ENCODE measurements at regions not wholly inside any gene's neighbourhood (a gene's known extent, or its start where the extent isn't known, plus 50 kb on each side); places are given as distances from the start of the nearest gene placed in this dataset.

DNA sequence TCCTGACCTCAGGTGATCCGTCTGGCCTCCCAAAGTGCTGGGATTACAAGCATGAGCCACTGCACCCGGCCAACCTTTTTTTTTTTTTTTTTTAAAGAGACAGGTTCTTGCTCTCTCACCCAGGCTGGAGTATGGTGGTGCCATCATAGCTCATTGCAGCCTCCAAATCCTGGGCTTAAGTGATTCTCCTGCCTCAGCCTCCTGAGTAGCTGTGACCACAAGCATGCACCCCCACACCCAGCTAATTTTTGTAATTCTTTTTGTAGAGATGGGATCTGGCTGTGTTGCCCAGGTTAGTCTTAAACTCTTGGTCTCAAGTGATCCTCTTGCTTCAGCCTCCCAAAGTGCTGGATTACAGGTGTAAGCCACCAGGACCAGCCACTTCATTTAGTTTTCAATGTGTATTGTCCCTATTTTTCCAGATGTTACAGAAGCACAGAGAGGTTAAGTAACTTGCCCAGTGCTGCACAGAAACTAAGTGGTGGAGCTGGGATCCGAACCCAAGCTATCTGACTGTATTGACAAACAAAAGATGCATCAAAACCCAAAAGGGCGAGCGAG lies 55.6 kb upstream of the GRK3 start:
- TF ChIP-seq EZH2 (IDR thresholded peaks at IDR 0.05; ENCODE audit: low read length, unreplicated experiment), result no peak
- TF ChIP-seq, protein P1, sequence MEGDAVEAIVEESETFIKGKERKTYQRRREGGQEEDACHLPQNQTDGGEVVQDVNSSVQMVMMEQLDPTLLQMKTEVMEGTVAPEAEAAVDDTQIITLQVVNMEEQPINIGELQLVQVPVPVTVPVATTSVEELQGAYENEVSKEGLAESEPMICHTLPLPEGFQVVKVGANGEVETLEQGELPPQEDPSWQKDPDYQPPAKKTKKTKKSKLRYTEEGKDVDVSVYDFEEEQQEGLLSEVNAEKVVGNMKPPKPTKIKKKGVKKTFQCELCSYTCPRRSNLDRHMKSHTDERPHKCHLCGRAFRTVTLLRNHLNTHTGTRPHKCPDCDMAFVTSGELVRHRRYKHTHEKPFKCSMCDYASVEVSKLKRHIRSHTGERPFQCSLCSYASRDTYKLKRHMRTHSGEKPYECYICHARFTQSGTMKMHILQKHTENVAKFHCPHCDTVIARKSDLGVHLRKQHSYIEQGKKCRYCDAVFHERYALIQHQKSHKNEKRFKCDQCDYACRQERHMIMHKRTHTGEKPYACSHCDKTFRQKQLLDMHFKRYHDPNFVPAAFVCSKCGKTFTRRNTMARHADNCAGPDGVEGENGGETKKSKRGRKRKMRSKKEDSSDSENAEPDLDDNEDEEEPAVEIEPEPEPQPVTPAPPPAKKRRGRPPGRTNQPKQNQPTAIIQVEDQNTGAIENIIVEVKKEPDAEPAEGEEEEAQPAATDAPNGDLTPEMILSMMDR (conservative IDR thresholded peaks at IDR 0.05; ENCODE audit: low read depth, low read length), result no peak

Measured in PC-3 (cell line).